GM20431 (cell line): ENCODE measurements at regions not wholly inside any gene's neighbourhood (a gene's known extent, or its start where the extent isn't known, plus 50 kb on each side); places are given as distances from the start of the nearest gene placed in this dataset.
"Not testable (repeated sequence)": the region's sequence is repeated elsewhere in the genome, so short reads cannot be mapped to it uniquely, and the experiment has no call there.

Experiments used
- in situ Hi-C: fragments of 300-500 bp; cut with MseI, MboI; formaldehyde crosslinking; loops from one replicate; pipeline ENCODE4 v1.15.0; 2020; ENCODE audit warnings: low sequenced_read_pairs; ENCODE audit not compliant: unreplicated experiment

GRCh38 chr12:38016602-38017001, 300.0 kb upstream of the ALG10B start:
- in situ Hi-C loops = no loop called here

- in situ Hi-C loops = no loop called here
Observed at GRCh38 chr12:38025916-38026315, 290.7 kb upstream of the ALG10B start.

- in situ Hi-C loops = no loop called here
Observed at GRCh38 chr12:38053113-38053512, 263.5 kb upstream of the ALG10B start.

- in situ Hi-C loops = no loop called here
Observed at GRCh38 chr12:38053655-38054464, 262.7 kb upstream of the ALG10B start.

- in situ Hi-C loops = no loop called here
Observed at GRCh38 chr12:38056701-38057689, 259.6 kb upstream of the ALG10B start.

GRCh38 chr12:38099686-38100085, 216.9 kb upstream of the ALG10B start:
- in situ Hi-C loops = no loop called here

- in situ Hi-C loops = no loop called here
Observed at GRCh38 chr12:38101753-38102152, 214.8 kb upstream of the ALG10B start.

- in situ Hi-C loops = no loop called here
Observed at GRCh38 chr12:38102197-38102596, 214.4 kb upstream of the ALG10B start.

GRCh38 chr12:38110026-38110699, 206.4 kb upstream of the ALG10B start:
- in situ Hi-C loops = no loop called here

- in situ Hi-C loops = no loop called here
Observed at GRCh38 chr12:38113991-38114390, 202.6 kb upstream of the ALG10B start.

- in situ Hi-C loops = no loop called here
Observed at GRCh38 chr12:38116968-38117367, 199.6 kb upstream of the ALG10B start.

- in situ Hi-C loops = no loop called here
Observed at GRCh38 chr12:38118632-38119031, 197.9 kb upstream of the ALG10B start.

GRCh38 chr12:38120438-38120837, 196.1 kb upstream of the ALG10B start:
- in situ Hi-C loops = no loop called here

- in situ Hi-C loops = not testable (repeated sequence)
Observed at GRCh38 chr12:38123028-38123427, 193.5 kb upstream of the ALG10B start.

- in situ Hi-C loops = no loop called here
Observed at GRCh38 chr12:38123566-38124246, 192.9 kb upstream of the ALG10B start.

- in situ Hi-C loops = no loop called here
Observed at GRCh38 chr12:38124247-38125012, 192.1 kb upstream of the ALG10B start.

- in situ Hi-C loops = loop anchor here (10.0 kb wide), 1 partner anchor 183 kb away; the partner anchor contains the start of gene ALG10B
Observed at GRCh38 chr12:38132139-38132538, 184.4 kb upstream of the ALG10B start.

GRCh38 chr12:38137287-38137686, 179.3 kb upstream of the ALG10B start:
- in situ Hi-C loops = loop anchor here (10.0 kb wide), 1 partner anchor 178 kb away; the partner anchor contains the start of gene ALG10B

GRCh38 chr12:38137716-38138115, 178.9 kb upstream of the ALG10B start:
- in situ Hi-C loops = loop anchor here (10.0 kb wide), 1 partner anchor 177 kb away; the partner anchor contains the start of gene ALG10B
